Renal cortical epithelial cell (primary cell): ENCODE measurements at regions not wholly inside any gene's neighbourhood (a gene's known extent, or its start where the extent isn't known, plus 50 kb on each side); places are given as distances from the start of the nearest gene placed in this dataset.
"Not testable (repeated sequence)": the region's sequence is repeated elsewhere in the genome, so short reads cannot be mapped to it uniquely, and the experiment has no call there.

Experiments used
- DNase-seq: peaks from one replicate; pipeline ENCODE4 v3.0.0-alpha.2; 2011; ENCODE audit warnings: low read depth

- peak; percentile 41 for DNase-seq
Measured at GRCh38 chr9:20238921-20239320, 383.4 kb downstream of the MLLT3 start.

GRCh38 chr9:20237686-20238085 lies 384.6 kb downstream of the MLLT3 start:
- no peak for DNase-seq

DNA sequence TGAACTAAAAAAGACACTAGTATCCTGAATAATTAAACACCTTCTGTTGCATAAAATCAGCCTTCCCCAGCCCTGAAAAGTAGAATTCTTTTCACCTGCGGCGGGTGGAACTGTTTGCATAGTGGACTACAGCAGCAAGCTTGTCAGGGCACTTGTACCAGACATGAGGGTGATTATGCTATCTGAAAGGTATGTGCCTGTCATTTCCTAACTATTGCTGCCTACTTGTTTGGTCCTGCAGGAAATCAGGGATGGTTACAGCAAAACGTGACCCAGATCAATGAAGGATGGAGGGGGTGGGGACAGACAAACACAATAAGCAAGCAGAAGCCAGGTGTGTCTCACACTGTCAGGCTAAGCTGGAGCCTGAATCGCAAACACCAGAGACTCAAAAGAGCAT lies 385.6 kb downstream of the MLLT3 start:
- no peak for DNase-seq

- not testable (repeated sequence) for DNase-seq
Measured at GRCh38 chr9:20235206-20235605, 387.1 kb downstream of the MLLT3 start.

- DNase-seq, result no peak
Measured at GRCh38 chr9:20228096-20228495, 394.2 kb downstream of the MLLT3 start.

DNA sequence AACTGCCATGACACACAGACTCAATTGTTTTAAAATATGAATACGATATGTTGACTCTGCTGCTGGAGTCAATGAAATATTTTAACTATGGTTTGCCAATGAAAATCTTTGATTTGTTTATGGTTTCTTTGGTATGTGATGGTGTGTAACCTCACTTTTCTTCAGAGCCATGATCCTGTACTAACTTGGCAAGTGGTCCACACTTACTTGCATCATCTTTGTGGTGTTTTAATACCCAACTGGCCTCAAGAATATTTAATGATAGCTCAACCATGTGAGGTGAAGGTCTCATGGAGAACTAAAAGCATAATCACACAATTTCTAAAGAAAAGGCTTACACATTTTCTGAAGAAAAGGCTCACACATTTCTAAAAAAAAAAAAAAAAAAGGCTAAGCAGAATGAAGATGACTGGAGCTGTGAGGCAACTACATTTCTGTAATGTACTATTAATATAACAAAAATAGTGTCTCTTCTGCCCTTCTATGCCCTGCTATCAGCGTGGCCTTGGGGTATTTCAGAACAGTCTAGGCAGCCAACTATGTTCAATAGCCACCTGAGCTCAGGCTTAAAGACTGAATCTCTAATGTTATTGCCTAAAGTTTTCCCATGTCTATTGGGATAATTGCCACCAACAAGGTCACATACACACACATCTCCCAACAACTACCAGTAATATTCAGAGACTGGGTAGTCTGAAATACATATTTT lies 395.0 kb downstream of the MLLT3 start:
- no peak for DNase-seq

- DNase-seq, result no peak
Measured at GRCh38 chr9:20226345-20226744, 396.0 kb downstream of the MLLT3 start.

DNA sequence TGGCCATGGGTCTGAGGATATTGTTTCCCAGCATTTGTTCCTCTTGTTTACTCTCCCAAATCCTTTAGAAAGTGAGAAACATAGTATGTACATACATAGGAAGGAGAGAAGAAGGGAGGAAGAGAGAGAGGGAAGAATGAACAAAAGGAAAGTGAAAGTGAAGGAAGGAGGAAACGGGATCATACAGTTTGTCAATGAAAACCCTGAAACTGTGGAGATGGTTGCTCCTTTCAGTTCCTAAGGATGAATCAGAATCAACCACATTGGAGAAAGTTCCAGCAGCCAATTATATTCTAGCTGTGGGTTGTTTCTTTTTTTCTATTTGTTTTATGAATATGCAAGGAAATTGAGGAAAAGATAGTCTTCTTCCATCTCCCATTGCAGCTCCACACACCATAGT lies 396.5 kb downstream of the MLLT3 start:
- DNase-seq, result no peak

DNA sequence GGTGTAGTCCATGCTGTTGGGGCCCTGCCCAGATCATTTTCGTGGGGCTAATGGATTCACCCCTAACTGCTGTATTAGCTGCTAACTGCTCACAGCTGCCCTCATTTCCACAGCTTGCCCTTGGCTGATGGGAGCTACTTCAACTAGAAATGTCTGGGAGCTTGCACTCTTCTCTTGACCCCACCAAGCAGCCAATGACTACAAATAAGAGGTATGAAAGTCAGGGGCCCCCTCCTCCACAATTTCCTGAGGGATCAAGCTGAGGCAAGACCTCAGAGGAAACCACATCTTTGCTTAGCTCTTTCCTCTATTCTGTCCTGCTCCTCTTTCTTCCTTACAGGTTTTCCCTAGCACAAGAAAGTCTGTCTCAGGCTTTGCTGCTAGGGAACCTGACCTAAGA lies 397.5 kb downstream of the MLLT3 start:
- no peak for DNase-seq

DNA sequence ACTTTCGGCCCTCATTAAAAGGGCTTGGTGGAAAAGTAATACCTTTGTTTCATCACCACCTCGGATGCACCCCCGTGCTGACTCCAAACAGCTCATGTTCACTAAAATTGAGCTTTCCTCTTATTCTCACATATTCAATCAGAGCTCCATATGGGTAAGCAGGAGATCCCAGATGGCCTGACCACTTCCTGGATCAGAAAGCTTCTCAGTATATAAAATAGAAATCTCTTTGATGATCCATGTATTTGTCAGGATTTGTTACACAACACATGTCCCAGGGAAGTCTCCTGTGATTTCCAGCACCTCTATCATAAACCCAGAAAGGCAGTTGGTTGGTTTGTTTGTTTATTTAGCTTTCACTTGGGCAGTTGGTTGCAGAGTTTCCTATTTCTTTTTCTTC lies 402.0 kb downstream of the MLLT3 start:
- DNase-seq, result peak; percentile 46

DNA sequence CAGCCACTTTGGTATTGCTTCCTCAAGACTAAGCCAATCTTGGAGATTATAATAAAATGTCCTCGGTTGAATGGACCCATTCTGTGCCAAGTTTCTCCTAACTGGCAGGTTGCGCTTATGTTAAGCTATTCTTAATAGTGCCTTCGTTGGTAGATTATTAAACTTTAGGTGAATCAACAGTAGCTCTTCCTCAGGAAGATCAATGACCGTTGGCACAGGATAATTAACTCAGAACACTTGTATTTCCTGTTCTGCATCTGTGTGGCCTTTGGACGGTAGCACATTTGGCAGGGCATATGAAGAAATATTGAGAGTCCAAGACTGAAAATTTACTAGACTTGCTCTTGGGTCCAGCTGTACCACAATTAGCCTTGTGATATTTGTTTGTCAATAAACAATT lies 402.9 kb downstream of the MLLT3 start:
- peak; percentile 87 for DNase-seq

GRCh38 chr9:20217596-20217995 lies 404.7 kb downstream of the MLLT3 start:
- DNase-seq, result no peak

GRCh38 chr9:20216438-20216837 lies 405.9 kb downstream of the MLLT3 start:
- no peak for DNase-seq

DNA sequence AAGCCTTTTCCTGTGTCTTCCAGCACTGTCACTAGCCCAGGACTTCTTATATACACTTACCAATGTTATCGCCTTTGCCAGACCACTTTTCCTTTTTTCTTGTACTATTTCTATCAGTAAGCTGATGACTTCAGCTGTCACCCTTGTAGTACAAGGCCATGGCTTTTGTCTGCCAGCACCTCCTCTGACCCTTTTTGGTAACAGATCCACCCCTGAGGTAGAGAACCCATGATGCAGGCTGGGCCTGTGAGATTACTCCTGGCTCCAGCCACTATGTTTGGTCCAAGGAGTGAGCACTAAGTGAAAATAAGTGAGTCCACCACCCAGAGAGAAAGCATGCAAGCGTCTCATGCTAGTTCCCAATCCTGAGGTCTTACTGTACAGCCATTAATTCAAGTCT lies 406.7 kb downstream of the MLLT3 start:
- no peak for DNase-seq

DNA sequence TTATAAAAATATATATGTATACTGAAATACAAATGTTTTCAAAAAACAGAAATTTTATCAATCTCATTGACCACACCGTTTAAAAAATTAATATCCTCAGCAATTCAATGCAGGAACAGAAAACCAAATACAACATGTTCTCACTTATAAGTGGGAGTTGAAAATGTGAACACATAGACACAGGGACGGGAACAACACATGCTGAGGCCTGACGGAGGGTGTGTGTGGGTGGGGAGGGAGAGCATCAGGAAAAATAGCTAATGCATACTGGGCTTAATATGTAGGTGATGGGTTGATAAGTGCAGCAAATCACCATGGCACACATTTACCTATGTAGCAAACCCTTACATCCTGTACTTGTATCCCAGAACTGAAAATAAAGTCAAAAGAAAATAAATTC lies 409.5 kb downstream of the MLLT3 start:
- DNase-seq, result no peak

DNA sequence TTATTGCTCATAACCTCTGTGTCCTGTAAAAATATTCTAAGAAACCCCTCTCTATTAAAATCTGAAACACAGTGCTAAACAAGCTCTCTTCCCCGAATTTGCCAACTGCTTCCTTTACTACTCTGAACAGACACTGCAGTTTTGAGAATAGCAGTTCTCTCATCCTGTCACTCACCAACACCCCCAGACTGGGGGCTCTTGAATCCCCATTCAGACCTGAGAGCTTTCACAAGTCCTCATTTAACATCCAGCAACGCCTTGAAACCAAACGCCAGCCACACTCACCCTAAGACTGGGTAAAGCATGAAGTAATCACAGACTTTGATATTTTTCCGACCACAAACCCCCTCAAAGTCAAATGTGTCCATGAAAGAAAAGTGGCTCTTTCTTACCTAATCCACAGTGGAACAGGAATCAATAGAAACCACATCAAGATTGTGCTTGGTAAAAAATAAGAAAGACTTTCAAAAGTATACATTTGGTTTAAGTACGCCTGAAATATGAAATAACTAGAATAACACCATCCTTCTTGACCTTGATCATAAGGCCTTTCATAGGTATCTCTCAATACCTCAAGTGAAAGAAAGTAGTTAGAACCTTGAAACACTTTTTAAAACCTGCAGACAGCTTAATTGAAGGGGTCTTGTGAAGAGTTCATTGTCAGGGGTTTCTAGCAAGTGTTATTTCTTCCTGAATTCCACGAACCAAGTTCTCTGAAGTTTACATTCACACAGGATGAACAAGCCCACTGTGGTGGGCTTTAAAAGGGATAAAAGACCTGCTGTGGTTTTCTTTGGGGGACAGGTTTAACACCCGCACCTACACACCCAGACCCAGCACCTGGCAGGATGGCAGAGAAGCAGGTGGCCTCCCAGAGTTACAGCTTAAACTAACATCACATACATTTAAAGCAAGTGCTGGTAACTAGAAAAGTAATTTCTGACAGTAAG lies 412.6 kb downstream of the MLLT3 start:
- peak; percentile 30 for DNase-seq

- peak; percentile 77 for DNase-seq
Measured at GRCh38 chr9:20208961-20209371, 413.3 kb downstream of the MLLT3 start.

- DNase-seq, result no peak
Measured at GRCh38 chr9:20208226-20208625, 414.1 kb downstream of the MLLT3 start.

DNA sequence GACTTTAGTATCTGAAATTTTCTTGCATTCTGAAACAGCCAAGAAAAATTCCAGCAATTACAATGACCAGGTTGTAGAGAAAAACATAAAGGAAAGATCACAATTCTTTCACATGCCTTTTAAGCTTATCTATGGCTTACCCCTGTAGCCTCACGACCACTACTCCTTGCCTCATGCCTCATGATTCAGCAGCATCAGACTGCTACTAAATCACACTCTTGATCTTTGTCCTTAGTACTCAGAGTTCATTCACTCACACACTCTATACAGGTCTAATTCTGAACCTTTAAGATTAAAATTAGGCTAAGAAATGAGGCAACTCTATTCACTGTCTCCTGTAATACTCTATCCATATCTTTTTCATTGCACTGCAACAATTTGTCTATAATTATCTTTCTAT lies 415.1 kb downstream of the MLLT3 start:
- peak; percentile 31 for DNase-seq

DNA sequence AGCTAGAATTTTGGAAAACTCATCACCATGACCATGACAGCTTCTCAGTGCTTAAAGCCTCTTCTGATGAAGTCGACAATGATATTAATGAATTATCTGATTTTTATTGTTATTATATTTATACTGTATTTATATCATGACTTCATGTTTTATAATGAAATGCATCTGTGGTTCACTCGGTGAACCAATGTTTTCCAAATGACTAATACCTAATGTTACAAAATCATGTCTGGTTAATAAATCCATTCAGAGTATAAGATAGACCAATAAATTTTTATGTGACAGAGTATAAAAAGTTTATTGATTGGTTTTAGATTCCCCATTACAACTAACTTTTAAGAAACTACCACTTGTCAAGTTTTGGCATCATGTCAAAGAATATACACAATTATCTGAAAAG lies 416.5 kb downstream of the MLLT3 start:
- DNase-seq, result peak; percentile 19

GRCh38 chr9:20200991-20201431 lies 412.2 kb upstream of the SLC24A2 start:
- no peak for DNase-seq

DNA sequence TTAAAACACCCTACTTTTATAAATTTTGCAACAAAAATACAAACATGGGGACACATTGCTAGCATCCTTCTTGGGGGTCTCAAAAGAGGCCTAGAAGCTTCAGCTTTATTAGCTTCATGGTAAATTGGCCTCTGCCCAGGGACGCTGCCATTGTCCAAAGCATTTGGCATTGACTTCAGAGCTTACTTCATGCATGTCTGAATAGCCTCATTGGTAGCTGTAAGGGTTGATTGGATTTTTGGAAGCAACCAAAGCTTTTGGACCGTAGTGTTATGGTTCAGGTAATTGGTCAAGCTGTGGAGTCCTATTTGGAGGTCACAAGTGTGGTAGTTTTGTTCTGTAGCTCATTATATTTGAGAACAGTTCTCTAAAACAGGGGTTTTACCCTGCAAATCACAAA lies 411.7 kb upstream of the SLC24A2 start:
- DNase-seq, result no peak

GRCh38 chr9:20199111-20199510 lies 410.3 kb upstream of the SLC24A2 start:
- no peak for DNase-seq
